Keratinocyte (primary cell): ENCODE measurements at regions not wholly inside any gene's neighbourhood (a gene's known extent, or its start where the extent isn't known, plus 50 kb on each side); places are given as distances from the start of the nearest gene placed in this dataset.
"Not testable (repeated sequence)": the region's sequence is repeated elsewhere in the genome, so short reads cannot be mapped to it uniquely, and the experiment has no call there.

Experiments
- CTCF ChIP-seq, 3 experiments: IDR thresholded peaks in 1 of 3; conservative IDR thresholded peaks in 1 of 3; optimal IDR thresholded peaks in 1 of 3; 2 replicates in 2 of 3; 3 replicates in 1 of 3; pipeline versions ENCODE3 to v1.5.1; 2011; ENCODE audit warnings: low read length in 3 of 3, mild to moderate bottlenecking in 3 of 3, moderate library complexity in 2 of 3, control low read depth in 1 of 3, inconsistent platforms in 1 of 3; ENCODE audit not compliant: insufficient read depth in 2 of 3; ENCODE audit errors: extremely low read depth in 1 of 3
- EZH2 ChIP-seq: IDR thresholded peaks from one replicate; pipeline ENCODE4 v1.6.1; 2012; ENCODE audit warnings: inconsistent platforms, mild to moderate bottlenecking, low read length, moderate library complexity

- not testable (repeated sequence) for TF ChIP-seq EZH2; CTCF (optimal IDR thresholded peaks at IDR 0.05 in 1 of 3, IDR thresholded peaks at IDR 0.05 in 1 of 3, conservative IDR thresholded peaks at IDR 0.05 in 1 of 3; ENCODE audit: extremely low read depth in 1 of 3, insufficient read depth in 2 of 3, low read length in 3 of 3)
These were observed 85.9 kb upstream of the BTG1 start for GRCh38 chr12:92231532-92231931.
